Activated CD4-positive, alpha-beta T cell treated with anti-CD3 and anti-CD28 coated beads, Interleukin-2, amount 10 ng/mL, durations not matched to agents 7 days and 5 days (primary cell): ENCODE measurements at regions not wholly inside any gene's neighbourhood (a gene's known extent, or its start where the extent isn't known, plus 50 kb on each side); places are given as distances from the start of the nearest gene placed in this dataset.

Experiments
- CTCF ChIA-PET: fragments of 350-600 bp; sonication (Branson Sonifier 250); formaldehyde crosslinking; loops from one replicate; lab custom pipeline; 2021; ENCODE audit warnings: antibody characterized with exemption; lab: Charles Lee
- POLR2A ChIA-PET: fragments of 350-600 bp; sonication (Branson Sonifier 250); formaldehyde crosslinking; loops from one replicate; lab custom pipeline; 2021; ENCODE audit warnings: antibody characterized with exemption; lab: Charles Lee
- DNase-seq: peaks from one replicate; pipeline ENCODE4 v3.0.0-alpha.2; 2020
- H3K27ac Mint-ChIP-seq: one replicate; pipeline ENCODE4 v1.8.0; 2021; ENCODE audit warnings: mild to moderate bottlenecking, moderate library complexity, mixed read lengths
- H3K27me3 Mint-ChIP-seq: one replicate; pipeline ENCODE4 v1.8.0; 2021; ENCODE audit warnings: mixed read lengths
- H3K36me3 Mint-ChIP-seq: one replicate; pipeline ENCODE4 v1.8.0; 2021; ENCODE audit warnings: low read depth, mixed read lengths
- H3K4me1 Mint-ChIP-seq: one replicate; pipeline ENCODE4 v1.8.0; 2021; ENCODE audit warnings: mixed read lengths
- H3K4me3 Mint-ChIP-seq: one replicate; pipeline ENCODE4 v1.8.0; 2021; ENCODE audit warnings: mild to moderate bottlenecking, moderate library complexity, mixed read lengths
- H3K9me3 Mint-ChIP-seq: one replicate; pipeline ENCODE4 v1.8.0; 2021; ENCODE audit warnings: mixed read lengths

DNA sequence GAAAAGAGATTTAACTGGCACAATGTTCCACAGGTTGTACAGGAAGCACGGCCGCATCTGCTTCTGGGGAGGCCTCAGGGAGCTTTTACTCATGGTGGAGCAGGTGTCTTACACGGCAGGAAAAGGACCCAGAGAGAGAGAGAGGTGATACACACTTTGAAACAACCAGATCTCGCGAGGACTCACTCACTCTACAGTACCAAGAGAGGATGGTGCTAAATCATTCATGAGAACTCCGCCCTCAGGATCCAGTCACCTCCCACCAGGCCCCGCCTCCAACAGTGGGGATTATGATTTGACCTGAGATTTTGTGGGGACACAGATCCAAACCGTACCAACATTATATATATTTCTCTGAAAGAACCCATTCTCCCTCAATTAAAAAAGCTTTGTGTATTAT, 79.7 kb upstream of the DOCK10 start:
- peaks cover 6% of the 10 kb centered on the region for H3K4me1 Mint-ChIP-seq
- DNase-seq = no peak
- no peak overlapping the region for H3K4me3 Mint-ChIP-seq
- no peaks in the 10 kb centered on the region for H3K9me3 Mint-ChIP-seq
- H3K27me3 Mint-ChIP-seq = no peaks in the 10 kb centered on the region
- H3K36me3 Mint-ChIP-seq = no peaks in the 10 kb centered on the region
- ChIA-PET CTCF (no interaction called here), POLR2A (no interaction called here)
- no peak overlapping the region for H3K27ac Mint-ChIP-seq

- Mint-ChIP-seq H3K9me3 (peaks cover 6% of the 10 kb centered on the region), H3K4me1 (peaks cover 15% of the 10 kb centered on the region), H3K36me3 (peaks cover 3% of the 10 kb centered on the region), H3K4me3 (no peak overlapping the region), H3K27ac (no peak overlapping the region), H3K27me3 (no peaks in the 10 kb centered on the region)
- DNase-seq = no peak
- POLR2A ChIA-PET = no interaction called here
- CTCF ChIA-PET = interaction anchor here (0.9 kb wide), 1 partner anchor 26 kb away, joined by 3 read pairs; no protein-coding TSS in a partner anchor
Observed at GRCh38 chr2:225120186-225120585, 77.9 kb upstream of the DOCK10 start.

DNA sequence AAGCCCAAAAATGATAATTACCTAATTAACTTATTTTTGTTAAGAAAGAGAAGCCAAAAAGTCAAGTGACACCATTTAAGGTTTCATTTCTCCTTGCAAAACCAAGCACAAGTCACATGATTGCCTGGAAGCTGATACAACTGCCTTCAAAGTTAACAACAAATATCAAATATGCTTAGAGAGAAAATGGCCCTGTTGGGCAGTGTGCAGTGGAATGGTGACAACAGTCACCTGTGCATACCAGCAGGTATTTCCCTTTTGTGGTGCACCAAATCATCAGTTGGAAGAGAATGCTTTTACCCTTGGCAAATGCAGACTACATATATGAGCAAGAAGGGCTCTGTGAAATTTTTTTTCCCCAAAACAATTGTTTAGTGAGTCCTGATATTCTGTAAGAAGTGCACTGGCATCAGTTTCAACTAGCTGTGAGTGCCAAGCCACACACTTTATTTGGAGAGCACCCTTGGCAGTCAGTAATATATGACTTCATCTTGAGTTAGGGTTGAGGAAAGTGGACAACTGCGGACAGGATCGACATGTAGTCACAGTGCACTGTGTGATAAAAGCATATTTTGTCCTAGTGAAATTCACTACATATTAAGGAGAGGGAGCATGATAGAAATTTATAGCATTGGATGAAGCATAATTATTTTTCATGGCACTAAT, 74.9 kb upstream of the DOCK10 start:
- ChIA-PET CTCF (no interaction called here), POLR2A (no interaction called here)
- no peak for DNase-seq
- Mint-ChIP-seq H3K4me1 (peaks cover 13% of the 10 kb centered on the region), H3K9me3 (peaks cover 6% of the 10 kb centered on the region), H3K27ac (peak overlapping the region; percentile 60), H3K36me3 (peaks cover 3% of the 10 kb centered on the region), H3K27me3 (no peaks in the 10 kb centered on the region), H3K4me3 (no peak overlapping the region)

GRCh38 chr2:225114786-225115323, 72.6 kb upstream of the DOCK10 start:
- H3K9me3 Mint-ChIP-seq = peaks cover 6% of the 10 kb centered on the region
- ChIA-PET CTCF (no interaction called here), POLR2A (no interaction called here)
- H3K27ac Mint-ChIP-seq = no peak overlapping the region
- H3K4me1 Mint-ChIP-seq = peaks cover 13% of the 10 kb centered on the region
- H3K4me3 Mint-ChIP-seq = no peak overlapping the region
- peaks cover 3% of the 10 kb centered on the region for H3K36me3 Mint-ChIP-seq
- no peak for DNase-seq
- no peaks in the 10 kb centered on the region for H3K27me3 Mint-ChIP-seq

DNA sequence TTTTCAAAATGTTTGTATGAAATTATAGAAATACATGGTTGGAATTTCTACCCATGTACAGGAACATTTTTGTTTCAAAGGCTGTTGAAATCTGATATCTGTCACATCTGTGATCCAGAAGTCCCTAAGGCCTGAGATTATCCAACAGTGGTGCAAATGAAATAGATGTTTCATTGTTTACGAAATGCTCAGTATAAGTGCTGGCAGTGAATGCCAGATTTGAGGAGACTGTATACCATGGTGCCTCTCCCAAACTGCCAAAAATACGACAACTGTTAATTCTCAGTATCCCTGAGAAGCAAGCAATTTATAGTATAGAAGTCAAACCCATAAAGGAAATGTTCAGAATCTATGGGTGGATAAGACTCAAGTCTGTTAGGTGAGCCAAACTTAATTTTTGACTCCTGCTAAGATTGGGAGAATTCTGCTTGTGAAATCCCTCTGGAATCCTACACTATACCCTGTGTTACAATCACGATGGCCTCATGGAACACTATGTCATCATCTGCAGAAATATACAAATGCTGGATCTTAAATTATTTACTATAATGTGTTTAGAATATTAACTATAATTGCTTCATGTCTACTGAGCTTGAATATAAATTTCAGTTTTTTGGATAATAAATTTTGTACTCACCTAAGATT, 71.2 kb upstream of the DOCK10 start:
- H3K27me3 Mint-ChIP-seq = no peaks in the 10 kb centered on the region
- H3K4me1 Mint-ChIP-seq = peaks cover 13% of the 10 kb centered on the region
- H3K9me3 Mint-ChIP-seq = peaks cover 6% of the 10 kb centered on the region
- no peak overlapping the region for H3K27ac Mint-ChIP-seq
- no peak overlapping the region for H3K4me3 Mint-ChIP-seq
- ChIA-PET CTCF (no interaction called here), POLR2A (no interaction called here)
- peaks cover 3% of the 10 kb centered on the region for H3K36me3 Mint-ChIP-seq
- DNase-seq = no peak

DNA sequence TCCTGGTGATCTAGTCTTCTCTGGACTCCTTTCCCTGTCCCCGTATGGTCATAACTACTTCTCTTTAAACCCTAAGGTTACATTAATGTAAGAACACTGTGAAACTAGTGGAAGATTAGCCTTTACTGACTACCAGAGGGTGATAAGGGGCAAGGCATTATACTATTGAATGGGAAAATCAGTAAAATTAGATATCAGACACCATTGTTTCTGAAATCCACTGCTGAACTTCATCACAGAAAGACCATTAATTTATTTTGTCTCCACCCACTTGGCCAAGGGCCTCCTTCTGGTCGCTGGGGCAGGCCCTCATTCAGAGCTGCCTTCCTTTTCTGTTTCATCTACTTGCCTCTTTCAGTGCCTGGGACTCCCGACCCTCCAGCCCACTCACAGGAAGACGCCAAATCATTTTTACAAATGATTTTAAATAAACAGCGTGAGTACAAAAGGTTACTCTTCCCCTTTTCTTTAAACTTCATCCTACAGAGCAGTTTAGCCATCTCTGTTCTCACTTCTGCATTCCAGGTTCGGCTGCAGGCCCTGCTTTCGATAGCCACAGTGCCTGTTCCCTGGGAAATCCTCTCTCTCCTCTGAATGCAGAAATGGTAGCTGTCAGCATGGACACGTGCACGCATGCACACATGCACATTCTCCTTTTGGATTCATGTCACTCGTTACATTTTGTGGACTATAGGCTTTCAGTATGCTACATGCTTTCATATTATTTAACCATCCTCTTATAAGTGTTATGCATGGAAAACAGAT, 70.3 kb upstream of the DOCK10 start:
- Mint-ChIP-seq H3K27ac (no peak overlapping the region), H3K27me3 (no peaks in the 10 kb centered on the region), H3K9me3 (peaks cover 8% of the 10 kb centered on the region), H3K36me3 (peaks cover 3% of the 10 kb centered on the region), H3K4me3 (no peak overlapping the region), H3K4me1 (peaks cover 13% of the 10 kb centered on the region)
- ChIA-PET CTCF (no interaction called here), POLR2A (no interaction called here)
- no peak for DNase-seq

GRCh38 chr2:225108805-225109204, 66.5 kb upstream of the DOCK10 start:
- no peaks in the 10 kb centered on the region for H3K4me1 Mint-ChIP-seq
- H3K4me3 Mint-ChIP-seq = no peak overlapping the region
- no peaks in the 10 kb centered on the region for H3K27me3 Mint-ChIP-seq
- ChIA-PET CTCF (no interaction called here), POLR2A (no interaction called here)
- H3K36me3 Mint-ChIP-seq = no peaks in the 10 kb centered on the region
- H3K9me3 Mint-ChIP-seq = peaks cover 4% of the 10 kb centered on the region
- no peak overlapping the region for H3K27ac Mint-ChIP-seq
- no peak for DNase-seq

GRCh38 chr2:225104971-225105370, 62.7 kb upstream of the DOCK10 start:
- H3K27me3 Mint-ChIP-seq = no peaks in the 10 kb centered on the region
- H3K9me3 Mint-ChIP-seq = peaks cover 4% of the 10 kb centered on the region
- POLR2A ChIA-PET = no interaction called here
- no peak for DNase-seq
- H3K36me3 Mint-ChIP-seq = no peaks in the 10 kb centered on the region
- no peak overlapping the region for H3K27ac Mint-ChIP-seq
- CTCF ChIA-PET = no interaction called here
- H3K4me3 Mint-ChIP-seq = no peak overlapping the region
- no peaks in the 10 kb centered on the region for H3K4me1 Mint-ChIP-seq

- Mint-ChIP-seq H3K27me3 (no peaks in the 10 kb centered on the region), H3K4me3 (no peak overlapping the region), H3K27ac (no peak overlapping the region), H3K36me3 (no peaks in the 10 kb centered on the region), H3K9me3 (peaks cover 4% of the 10 kb centered on the region), H3K4me1 (no peaks in the 10 kb centered on the region)
- ChIA-PET CTCF (no interaction called here), POLR2A (no interaction called here)
- no peak for DNase-seq
Observed at GRCh38 chr2:225104321-225104720, 62.1 kb upstream of the DOCK10 start.

- ChIA-PET CTCF (no interaction called here), POLR2A (no interaction called here)
- no peaks in the 10 kb centered on the region for H3K27me3 Mint-ChIP-seq
- H3K4me3 Mint-ChIP-seq = no peak overlapping the region
- DNase-seq = no peak
- no peak overlapping the region for H3K27ac Mint-ChIP-seq
- H3K36me3 Mint-ChIP-seq = no peaks in the 10 kb centered on the region
- H3K4me1 Mint-ChIP-seq = no peaks in the 10 kb centered on the region
- H3K9me3 Mint-ChIP-seq = peaks cover 4% of the 10 kb centered on the region
Observed at GRCh38 chr2:225103737-225104141, 61.5 kb upstream of the DOCK10 start.

GRCh38 chr2:225100856-225101294, 58.6 kb upstream of the DOCK10 start:
- H3K27ac Mint-ChIP-seq = no peak overlapping the region
- ChIA-PET POLR2A (no interaction called here), CTCF (no interaction called here)
- no peaks in the 10 kb centered on the region for H3K36me3 Mint-ChIP-seq
- H3K9me3 Mint-ChIP-seq = no peaks in the 10 kb centered on the region
- H3K27me3 Mint-ChIP-seq = no peaks in the 10 kb centered on the region
- H3K4me3 Mint-ChIP-seq = no peak overlapping the region
- H3K4me1 Mint-ChIP-seq = no peaks in the 10 kb centered on the region
- DNase-seq = no peak

- H3K4me3 Mint-ChIP-seq = no peak overlapping the region
- H3K36me3 Mint-ChIP-seq = no peaks in the 10 kb centered on the region
- H3K27ac Mint-ChIP-seq = no peak overlapping the region
- H3K4me1 Mint-ChIP-seq = no peaks in the 10 kb centered on the region
- H3K27me3 Mint-ChIP-seq = no peaks in the 10 kb centered on the region
- H3K9me3 Mint-ChIP-seq = no peaks in the 10 kb centered on the region
- ChIA-PET POLR2A (no interaction called here), CTCF (no interaction called here)
- DNase-seq = no peak
Observed at GRCh38 chr2:225100269-225100668, 58.0 kb upstream of the DOCK10 start.

GRCh38 chr2:225097035-225097434, 54.8 kb upstream of the DOCK10 start:
- DNase-seq = no peak
- H3K27me3 Mint-ChIP-seq = peaks cover 5% of the 10 kb centered on the region
- ChIA-PET CTCF (interaction anchor here (1.5 kb wide), 1 partner anchor 27 kb away, joined by 6 read pairs; no protein-coding TSS in a partner anchor), POLR2A (no interaction called here)
- no peak overlapping the region for H3K4me3 Mint-ChIP-seq
- no peaks in the 10 kb centered on the region for H3K4me1 Mint-ChIP-seq
- H3K36me3 Mint-ChIP-seq = no peaks in the 10 kb centered on the region
- H3K9me3 Mint-ChIP-seq = peaks cover 7% of the 10 kb centered on the region
- no peak overlapping the region for H3K27ac Mint-ChIP-seq
